Neural crest cell (in vitro differentiated cells): ENCODE measurements at regions not wholly inside any gene's neighbourhood (a gene's known extent, or its start where the extent isn't known, plus 50 kb on each side); places are given as distances from the start of the nearest gene placed in this dataset.
"Not testable (repeated sequence)": the region's sequence is repeated elsewhere in the genome, so short reads cannot be mapped to it uniquely, and the experiment has no call there.

ENCODE experiments used
- DNase-seq: peaks from one replicate; pipeline ENCODE4 v3.0.0; 2021; ENCODE audit warnings: low read depth, mixed read lengths, low spot score
- H3K27ac Mint-ChIP-seq: one replicate; pipeline ENCODE4 v1.8.0; 2021; ENCODE audit warnings: mild to moderate bottlenecking, mixed read lengths; ENCODE audit not compliant: unreplicated experiment
- H3K27me3 Mint-ChIP-seq: 2 replicates; pipeline ENCODE4 v1.8.0; 2021; ENCODE audit warnings: low read depth, mild to moderate bottlenecking, mixed read lengths
- H3K36me3 Mint-ChIP-seq: 2 replicates; pipeline ENCODE4 v1.8.0; 2021; ENCODE audit warnings: low read depth, mild to moderate bottlenecking, mixed read lengths
- H3K4me1 Mint-ChIP-seq: 2 replicates; pipeline ENCODE4 v1.8.0; 2021; ENCODE audit warnings: mixed read lengths
- H3K4me3 Mint-ChIP-seq: one replicate; pipeline ENCODE4 v1.8.0; 2021; ENCODE audit warnings: mild to moderate bottlenecking, mixed read lengths
- H3K9me3 Mint-ChIP-seq: 2 replicates; pipeline ENCODE4 v1.8.0; 2021; ENCODE audit warnings: mixed read lengths
- CTCF ChIP-seq: fragments of 200-600 bp; sonication (generic); conservative IDR thresholded peaks from 2 replicates; pipeline ENCODE4 v1.5.0; 2021; ENCODE audit warnings: antibody characterized with exemption, mild to moderate bottlenecking

GRCh38 chr2:72023678-72024390 is 123.8 kb downstream of the CYP26B1 start:
- H3K27ac Mint-ChIP-seq: no peak overlapping the region
- no peaks in the 10 kb centered on the region for H3K27me3 Mint-ChIP-seq
- H3K36me3 Mint-ChIP-seq: no peaks in the 10 kb centered on the region
- H3K4me3 Mint-ChIP-seq: no peak overlapping the region
- TF ChIP-seq CTCF: no peak
- H3K4me1 Mint-ChIP-seq: no peaks in the 10 kb centered on the region
- no peak for DNase-seq
- H3K9me3 Mint-ChIP-seq: no peaks in the 10 kb centered on the region

GRCh38 chr2:72021371-72021770 is 126.3 kb downstream of the CYP26B1 start:
- H3K36me3 Mint-ChIP-seq, H3K27me3 Mint-ChIP-seq, H3K4me1 Mint-ChIP-seq, H3K27ac Mint-ChIP-seq, H3K4me3 Mint-ChIP-seq, H3K9me3 Mint-ChIP-seq, DNase-seq: not testable (repeated sequence)

- Mint-ChIP-seq H3K4me3 (no peak overlapping the region), H3K27ac (no peak overlapping the region), H3K9me3 (peaks cover 4% of the 10 kb centered on the region), H3K4me1 (no peaks in the 10 kb centered on the region), H3K27me3 (peaks cover 5% of the 10 kb centered on the region), H3K36me3 (no peaks in the 10 kb centered on the region)
- TF ChIP-seq CTCF: no peak
- no peak for DNase-seq
Measured at GRCh38 chr2:72015266-72015665, 132.4 kb downstream of the CYP26B1 start.

GRCh38 chr2:72014831-72015230 is 132.8 kb downstream of the CYP26B1 start:
- Mint-ChIP-seq H3K4me1 (no peaks in the 10 kb centered on the region), H3K4me3 (no peak overlapping the region), H3K9me3 (peaks cover 4% of the 10 kb centered on the region), H3K27ac (no peak overlapping the region), H3K36me3 (no peaks in the 10 kb centered on the region), H3K27me3 (peaks cover 5% of the 10 kb centered on the region)
- DNase-seq: no peak
- no peak for TF ChIP-seq CTCF

- H3K27ac Mint-ChIP-seq: no peak overlapping the region
- no peaks in the 10 kb centered on the region for H3K4me1 Mint-ChIP-seq
- H3K4me3 Mint-ChIP-seq: no peak overlapping the region
- TF ChIP-seq CTCF: no peak
- no peak for DNase-seq
- H3K36me3 Mint-ChIP-seq: no peaks in the 10 kb centered on the region
- peaks cover 5% of the 10 kb centered on the region for H3K27me3 Mint-ChIP-seq
- H3K9me3 Mint-ChIP-seq: peaks cover 4% of the 10 kb centered on the region
Measured at GRCh38 chr2:72013726-72014125, 133.9 kb downstream of the CYP26B1 start.

GRCh38 chr2:72012886-72013574 is 134.6 kb downstream of the CYP26B1 start:
- no peak for DNase-seq
- Mint-ChIP-seq H3K4me1 (no peaks in the 10 kb centered on the region), H3K36me3 (no peaks in the 10 kb centered on the region), H3K9me3 (peaks cover 4% of the 10 kb centered on the region), H3K27ac (no peak overlapping the region), H3K27me3 (peaks cover 5% of the 10 kb centered on the region), H3K4me3 (no peak overlapping the region)
- no peak for TF ChIP-seq CTCF
